ENCODE measurements at regions not wholly inside any gene's neighbourhood (a gene's known extent, or its start where the extent isn't known, plus 50 kb on each side); places are given as distances from the start of the nearest gene placed in this dataset.

- Histone ChIP-seq H2AFZ (ENCODE audit: low read length) (no peak overlapping the region), H3K23me2 (ENCODE audit: insufficient read length, low read depth, low read length, poor library complexity, severe bottlenecking) (no peaks in the 10 kb centered on the region), H3K27ac (ENCODE audit: insufficient read length, low read depth, low read length) (no peak overlapping the region), H2BK15ac (ENCODE audit: low read depth, low read length) (no peak overlapping the region), H4K5ac (ENCODE audit: insufficient read length, low read depth, low read length) (no peak overlapping the region), H3T11ph (ENCODE audit: low read length) (no peak overlapping the region), H3K9ac (ENCODE audit: extremely low read depth, insufficient read length, low read length) (no peak overlapping the region), H3K27me3 (ENCODE audit: insufficient read depth, low read length) (no peaks in the 10 kb centered on the region), H4K20me1 (ENCODE audit: control insufficient read depth, insufficient read depth, insufficient read length) (no peaks in the 10 kb centered on the region), H3K23ac (ENCODE audit: insufficient read length, low read depth, low read length) (no peak overlapping the region), H4K91ac (ENCODE audit: insufficient read length, low read depth, low read length) (no peak overlapping the region), H2AK5ac (ENCODE audit: insufficient read length, low read length) (no peak overlapping the region), H2BK12ac (ENCODE audit: insufficient read length, low read depth, low read length) (no peak overlapping the region), H4K8ac (replicated peaks; ENCODE audit: insufficient read length, low read depth, low read length) (no peak overlapping the region), H3K14ac (ENCODE audit: insufficient read depth, low read length) (no peak overlapping the region), H3K18ac (ENCODE audit: insufficient read length, low read depth, low read length) (no peak overlapping the region), H3K4ac (ENCODE audit: low read depth, low read length) (no peak overlapping the region), H3K56ac (ENCODE audit: insufficient read length, low read depth, low read length) (no peak overlapping the region), H3K79me1 (ENCODE audit: insufficient read depth, low read depth, low read length, poor library complexity, severe bottlenecking) (no peaks in the 10 kb centered on the region), H2BK5ac (ENCODE audit: insufficient read length, low read length) (no peak overlapping the region), H2BK20ac (ENCODE audit: low read depth, low read length, poor library complexity, severe bottlenecking) (no peak overlapping the region), H3K9me3 (ENCODE audit: control insufficient read depth, low read depth, low read length) (no peaks in the 10 kb centered on the region), H3K4me2 (ENCODE audit: insufficient read depth, insufficient read length, low read length) (no peak overlapping the region), H2BK120ac (ENCODE audit: low read depth, low read length, poor library complexity, severe bottlenecking) (no peak overlapping the region), H3K79me2 (ENCODE audit: insufficient read depth, low read length) (no peaks in the 10 kb centered on the region), H3K4me1 (ENCODE audit: insufficient read depth, low read length) (no peaks in the 10 kb centered on the region)
- H3K36me3 Mint-ChIP-seq (ENCODE audit: insufficient read depth in 1 of 3, low read depth in 3 of 3), result no peaks in the 10 kb centered on the region
- no peak for DNase-seq
- no peaks in the 10 kb centered on the region for H3K4me1 Mint-ChIP-seq
- no peaks in the 10 kb centered on the region for H3K9me3 Mint-ChIP-seq
- no CpG with 5 or more reads among the region's 2 CpGs for WGBS (ENCODE audit: extremely low coverage, insufficient read length, low lambda C conversion rate)
- H3K4me3 Mint-ChIP-seq, result no peak overlapping the region
- no peaks in the 10 kb centered on the region; the same call in 1 of the 2 replicates for H3K27me3 Mint-ChIP-seq (ENCODE audit: low read depth)
- TF ChIP-seq CTCF (conservative IDR thresholded peaks at IDR 0.05), result 0 out of 3 replicates have a peak, but pooled peaks have one; percentile 3
- no peak overlapping the region for H3K27ac Mint-ChIP-seq
Observed at GRCh38 chr15:37880835-37881153, 53.6 kb upstream of the TMCO5A start.
